Neural progenitor cell (in vitro differentiated cells): ENCODE measurements at regions not wholly inside any gene's neighbourhood (a gene's known extent, or its start where the extent isn't known, plus 50 kb on each side); places are given as distances from the start of the nearest gene placed in this dataset.

Experiments
- CTCF ChIP-seq: fragments of 200-600 bp; sonication (generic); IDR thresholded peaks from 2 replicates; pipeline ENCODE4 v1.5.1; 2017; ENCODE audit warnings: antibody characterized with exemption, mild to moderate bottlenecking
- EZH2 ChIP-seq: fragments of 200-600 bp; sonication (generic); IDR thresholded peaks from 2 replicates; pipeline ENCODE4 v1.6.1; 2017; ENCODE audit warnings: antibody characterized with exemption, mild to moderate bottlenecking, moderate library complexity
- EZH2phosphoT487 ChIP-seq: fragments of 200-600 bp; sonication (generic); IDR thresholded peaks from 2 replicates; pipeline ENCODE4 v1.6.1; 2017; ENCODE audit warnings: antibody characterized with exemption

- no peak for TF ChIP-seq CTCF
- no peak for TF ChIP-seq EZH2
- TF ChIP-seq EZH2phosphoT487 = no peak
These were observed 545.8 kb upstream of the CDH10 start for GRCh38 chr5:25190521-25191000.
